ENCODE measurements at regions not wholly inside any gene's neighbourhood (a gene's known extent, or its start where the extent isn't known, plus 50 kb on each side); places are given as distances from the start of the nearest gene placed in this dataset.
"Not testable (repeated sequence)": the region's sequence is repeated elsewhere in the genome, so short reads cannot be mapped to it uniquely, and the experiment has no call there.

GRCh38 chrX:144717682-144718081, 529.6 kb upstream of the SPANXN1 start:
- no peaks in the 10 kb centered on the region for H3K4me1 ChIP-seq

GRCh38 chrX:144722307-144722706, 525.0 kb upstream of the SPANXN1 start:
- Histone ChIP-seq H3K27me3 (no peaks in the 10 kb centered on the region), H3K4me3 (no peak overlapping the region), H3K4me1 (no peaks in the 10 kb centered on the region), H3K36me3 (no peaks in the 10 kb centered on the region), H3K9me3 (replicated peaks) (no peaks in the 10 kb centered on the region), H3K27ac (no peak overlapping the region)
- peak in 1 of 2 experiments; percentile 18 for DNase-seq

More at GRCh38 chrX:144717682-144718081, 529.6 kb upstream of the SPANXN1 start:
- Histone ChIP-seq H3K36me3 (no peaks in the 10 kb centered on the region), H3K27ac (no peak overlapping the region), H3K9me3 (replicated peaks) (no peaks in the 10 kb centered on the region), H3K27me3 (no peaks in the 10 kb centered on the region), H3K4me3 (no peak overlapping the region)
- no peak for DNase-seq

GRCh38 chrX:144730471-144730870, 516.8 kb upstream of the SPANXN1 start:
- no peaks in the 10 kb centered on the region for H3K4me1 ChIP-seq
- H3K27ac ChIP-seq = no peak overlapping the region
- no peaks in the 10 kb centered on the region for H3K36me3 ChIP-seq
- no peaks in the 10 kb centered on the region for H3K27me3 ChIP-seq
- no peaks in the 10 kb centered on the region for H3K9me3 ChIP-seq (replicated peaks)
- no peak overlapping the region for H3K4me3 ChIP-seq
- no peak for DNase-seq

- no peak for DNase-seq
- H3K27ac ChIP-seq = no peak overlapping the region
Measured at GRCh38 chrX:144732588-144732987, 514.7 kb upstream of the SPANXN1 start.

GRCh38 chrX:144738246-144738645, 509.1 kb upstream of the SPANXN1 start:
- no peak for DNase-seq
- H3K4me1 ChIP-seq = no peaks in the 10 kb centered on the region
- no peaks in the 10 kb centered on the region for H3K9me3 ChIP-seq (replicated peaks)
- H3K27me3 ChIP-seq = no peaks in the 10 kb centered on the region
- H3K36me3 ChIP-seq = no peaks in the 10 kb centered on the region
- no peak overlapping the region for H3K4me3 ChIP-seq
- no peak overlapping the region for H3K27ac ChIP-seq

More at GRCh38 chrX:144732588-144732987, 514.7 kb upstream of the SPANXN1 start:
- Histone ChIP-seq H3K4me3 (no peak overlapping the region), H3K36me3 (no peaks in the 10 kb centered on the region), H3K9me3 (replicated peaks) (no peaks in the 10 kb centered on the region), H3K27me3 (no peaks in the 10 kb centered on the region), H3K4me1 (no peaks in the 10 kb centered on the region)

GRCh38 chrX:144768540-144768939, 478.8 kb upstream of the SPANXN1 start:
- Histone ChIP-seq H3K36me3 (no peaks in the 10 kb centered on the region), H3K4me3 (no peak overlapping the region), H3K4me1 (no peaks in the 10 kb centered on the region), H3K27me3 (no peaks in the 10 kb centered on the region), H3K9me3 (replicated peaks) (no peaks in the 10 kb centered on the region), H3K27ac (no peak overlapping the region)
- no peak for DNase-seq

GRCh38 chrX:144783528-144783927, 463.8 kb upstream of the SPANXN1 start:
- H3K4me1 ChIP-seq; H3K9me3 ChIP-seq (replicated peaks); H3K27ac ChIP-seq; H3K27me3 ChIP-seq; H3K4me3 ChIP-seq; DNase-seq; H3K36me3 ChIP-seq: not testable (repeated sequence)

- H3K4me1 ChIP-seq = no peaks in the 10 kb centered on the region
- no peak overlapping the region for H3K27ac ChIP-seq
- DNase-seq = no peak
- H3K36me3 ChIP-seq = no peaks in the 10 kb centered on the region
- no peaks in the 10 kb centered on the region for H3K27me3 ChIP-seq
- no peaks in the 10 kb centered on the region for H3K9me3 ChIP-seq (replicated peaks)
- no peak overlapping the region for H3K4me3 ChIP-seq
Measured at GRCh38 chrX:144790148-144790547, 457.2 kb upstream of the SPANXN1 start.

- no peaks in the 10 kb centered on the region for H3K9me3 ChIP-seq (replicated peaks)
- no peak for DNase-seq
- no peak overlapping the region for H3K4me3 ChIP-seq
- H3K27me3 ChIP-seq = no peaks in the 10 kb centered on the region
- H3K4me1 ChIP-seq = no peaks in the 10 kb centered on the region
- no peak overlapping the region for H3K27ac ChIP-seq
- H3K36me3 ChIP-seq = no peaks in the 10 kb centered on the region
Measured at GRCh38 chrX:144791298-144791697, 456.0 kb upstream of the SPANXN1 start.

- no peaks in the 10 kb centered on the region for H3K4me1 ChIP-seq
- H3K27me3 ChIP-seq = no peaks in the 10 kb centered on the region
- no peak overlapping the region for H3K27ac ChIP-seq
- no peak for DNase-seq
- no peak overlapping the region for H3K4me3 ChIP-seq
- H3K36me3 ChIP-seq = no peaks in the 10 kb centered on the region
- H3K9me3 ChIP-seq (replicated peaks) = no peaks in the 10 kb centered on the region
Measured at GRCh38 chrX:144798972-144799371, 448.3 kb upstream of the SPANXN1 start.

- H3K27me3 ChIP-seq = no peaks in the 10 kb centered on the region
- no peak for DNase-seq
- no peak overlapping the region for H3K4me3 ChIP-seq
- no peak overlapping the region for H3K27ac ChIP-seq
- no peaks in the 10 kb centered on the region for H3K4me1 ChIP-seq
- H3K36me3 ChIP-seq = no peaks in the 10 kb centered on the region
- no peaks in the 10 kb centered on the region for H3K9me3 ChIP-seq (replicated peaks)
Measured at GRCh38 chrX:144801786-144802185, 445.5 kb upstream of the SPANXN1 start.

- Histone ChIP-seq H3K36me3 (no peaks in the 10 kb centered on the region), H3K27ac (no peak overlapping the region), H3K9me3 (replicated peaks) (no peaks in the 10 kb centered on the region), H3K4me3 (no peak overlapping the region), H3K4me1 (no peaks in the 10 kb centered on the region), H3K27me3 (no peaks in the 10 kb centered on the region)
- DNase-seq = no peak
Measured at GRCh38 chrX:144809025-144809424, 438.3 kb upstream of the SPANXN1 start.

GRCh38 chrX:144810539-144810938, 436.8 kb upstream of the SPANXN1 start:
- H3K27ac ChIP-seq = no peak overlapping the region

GRCh38 chrX:144819406-144819805, 427.9 kb upstream of the SPANXN1 start:
- H3K4me3 ChIP-seq = no peak overlapping the region
- no peaks in the 10 kb centered on the region for H3K36me3 ChIP-seq
- no peaks in the 10 kb centered on the region for H3K27me3 ChIP-seq
- no peaks in the 10 kb centered on the region for H3K9me3 ChIP-seq (replicated peaks)
- DNase-seq = no peak
- no peaks in the 10 kb centered on the region for H3K4me1 ChIP-seq
- H3K27ac ChIP-seq = no peak overlapping the region

More at GRCh38 chrX:144810539-144810938, 436.8 kb upstream of the SPANXN1 start:
- no peaks in the 10 kb centered on the region for H3K27me3 ChIP-seq
- DNase-seq = no peak
- H3K4me3 ChIP-seq = no peak overlapping the region
- no peaks in the 10 kb centered on the region for H3K4me1 ChIP-seq
- H3K9me3 ChIP-seq (replicated peaks) = no peaks in the 10 kb centered on the region
- H3K36me3 ChIP-seq = no peaks in the 10 kb centered on the region

- Histone ChIP-seq H3K4me1 (no peaks in the 10 kb centered on the region), H3K27me3 (no peaks in the 10 kb centered on the region), H3K36me3 (no peaks in the 10 kb centered on the region), H3K4me3 (no peak overlapping the region), H3K9me3 (replicated peaks) (no peaks in the 10 kb centered on the region), H3K27ac (no peak overlapping the region)
- no peak for DNase-seq
Measured at GRCh38 chrX:144840616-144841015, 406.7 kb upstream of the SPANXN1 start.

GRCh38 chrX:144849141-144849540, 398.2 kb upstream of the SPANXN1 start:
- H3K27me3 ChIP-seq = no peaks in the 10 kb centered on the region
- DNase-seq = no peak
- H3K4me3 ChIP-seq = no peak overlapping the region
- no peaks in the 10 kb centered on the region for H3K36me3 ChIP-seq
- no peaks in the 10 kb centered on the region for H3K9me3 ChIP-seq (replicated peaks)
- no peak overlapping the region for H3K27ac ChIP-seq
- H3K4me1 ChIP-seq = no peaks in the 10 kb centered on the region
